Keratinocyte (primary cell): ENCODE measurements at regions not wholly inside any gene's neighbourhood (a gene's known extent, or its start where the extent isn't known, plus 50 kb on each side); places are given as distances from the start of the nearest gene placed in this dataset.

Experiments used
- DNase-seq: peaks from one replicate; pipeline ENCODE4 v3.0.0-alpha.2; 2011; ENCODE audit warnings: low read depth, missing footprints, low spot score
- FAIRE-seq: peaks from 2 replicates; lab custom pipeline; 2011; peaks lifted over from hg19 to GRCh38; lab: Jason Lieb, UNC
- H2AFZ ChIP-seq: 2 replicates; pipeline ENCODE4 v1.6.0; 2012; ENCODE audit warnings: low read length, control low read depth, inconsistent platforms; ENCODE audit not compliant: control insufficient read depth
- H3K27ac ChIP-seq: 2 replicates; pipeline ENCODE4 v1.5.1; 2011; ENCODE audit warnings: low read length; ENCODE audit not compliant: control insufficient read depth, insufficient read depth
- H3K27me3 ChIP-seq: 3 replicates; pipeline ENCODE4 v1.6.0; 2011; ENCODE audit warnings: low read length; ENCODE audit not compliant: control insufficient read depth, insufficient read depth; ENCODE audit errors: extremely low read depth
- H3K36me3 ChIP-seq, 2 experiments: 2 replicates in 1 of 2; 3 replicates in 1 of 2; pipeline ENCODE4 v1.5.1; 2011; ENCODE audit warnings: low read length in 2 of 2, mild to moderate bottlenecking in 1 of 2; ENCODE audit not compliant: control insufficient read depth in 2 of 2, insufficient read depth in 2 of 2; ENCODE audit errors: extremely low read depth in 1 of 2
- H3K4me1 ChIP-seq: 3 replicates; pipeline ENCODE4 v1.5.1; 2011; ENCODE audit warnings: low read length; ENCODE audit not compliant: control insufficient read depth, insufficient read depth; ENCODE audit errors: extremely low read depth
- H3K4me2 ChIP-seq: 3 replicates; pipeline ENCODE4 v1.6.0; 2011; ENCODE audit warnings: low read depth, low read length; ENCODE audit not compliant: control insufficient read depth, insufficient read depth; ENCODE audit errors: extremely low read depth
- H3K4me3 ChIP-seq, 3 experiments: fragments of 200-600 bp in 1 of 3; sonication (generic) in 1 of 3; 2 replicates in 2 of 3; 3 replicates in 1 of 3; pipeline ENCODE4 v1.5.1; 2011 to 2016; ENCODE audit warnings: low read length in 3 of 3, mild to moderate bottlenecking in 3 of 3, control low read depth in 2 of 3, inconsistent platforms in 1 of 3, low read depth in 1 of 3, mixed read lengths in 1 of 3, mixed run types in 1 of 3, moderate library complexity in 1 of 3; ENCODE audit not compliant: control insufficient read depth in 2 of 3, insufficient read depth in 2 of 3; ENCODE audit errors: extremely low read depth in 1 of 3
- H3K79me2 ChIP-seq: 2 replicates; pipeline ENCODE4 v1.6.0; 2012; ENCODE audit warnings: low read length; ENCODE audit not compliant: control insufficient read depth, insufficient read depth
- H3K9ac ChIP-seq: 3 replicates; pipeline ENCODE4 v1.6.0; 2011; ENCODE audit warnings: low read length; ENCODE audit not compliant: control insufficient read depth, insufficient read depth; ENCODE audit errors: extremely low read depth
- H3K9me1 ChIP-seq: 3 replicates; pipeline ENCODE4 v1.6.0; 2011; ENCODE audit warnings: low read length; ENCODE audit not compliant: control insufficient read depth, insufficient read depth; ENCODE audit errors: extremely low read depth
- H3K9me3 ChIP-seq: 2 replicates; pipeline ENCODE4 v1.5.1; 2012; ENCODE audit warnings: low read depth, low read length; ENCODE audit not compliant: control insufficient read depth
- H4K20me1 ChIP-seq: 3 replicates; pipeline ENCODE4 v1.6.0; 2011; ENCODE audit warnings: low read length; ENCODE audit not compliant: control insufficient read depth, insufficient read depth; ENCODE audit errors: extremely low read depth
- EZH2 ChIP-seq: IDR thresholded peaks from one replicate; pipeline ENCODE4 v1.6.1; 2012; ENCODE audit warnings: inconsistent platforms, mild to moderate bottlenecking, low read length, moderate library complexity
- dilution Hi-C: fragments of 300-500 bp; cut with MboI; formaldehyde crosslinking; loops from one replicate; pipeline ENCODE4 v1.7.0; 2020; ENCODE audit warnings: low sequenced_read_pairs; ENCODE audit not compliant: extremely low pct_ligation_motif_present
- TF ChIP-seq, protein P1 (sequence below), 3 experiments: IDR thresholded peaks in 1 of 3; conservative IDR thresholded peaks in 1 of 3; optimal IDR thresholded peaks in 1 of 3; 2 replicates in 2 of 3; 3 replicates in 1 of 3; pipeline versions ENCODE3 to v1.5.1; 2011; ENCODE audit warnings: low read length in 3 of 3, mild to moderate bottlenecking in 3 of 3, moderate library complexity in 2 of 3, control low read depth in 1 of 3, inconsistent platforms in 1 of 3; ENCODE audit not compliant: insufficient read depth in 2 of 3; ENCODE audit errors: extremely low read depth in 1 of 3

DNA sequence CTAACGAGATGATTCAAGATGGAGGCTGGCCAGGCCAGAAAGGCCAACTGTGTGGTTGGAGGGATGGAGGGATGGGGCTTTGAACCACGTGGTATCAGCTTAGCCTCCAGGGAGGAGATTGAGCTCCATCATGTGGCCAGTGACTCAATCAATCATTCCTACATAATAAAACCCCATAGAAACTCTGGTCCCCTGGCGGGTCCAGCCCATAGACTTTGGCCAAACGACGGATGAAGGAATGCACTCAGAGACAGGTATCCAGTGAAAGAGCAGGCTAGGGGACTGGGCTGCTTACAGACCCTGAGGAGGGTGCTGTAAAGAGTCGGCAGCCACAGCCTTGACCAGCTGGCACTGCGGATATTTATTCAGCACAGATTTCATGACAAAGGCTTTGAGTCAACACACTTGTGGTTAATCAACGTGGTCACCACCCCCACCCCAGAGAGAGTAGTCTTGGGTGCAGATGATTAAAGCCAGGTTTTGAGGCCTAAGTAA, 308.7 kb upstream of the TNRC6C start:
- Histone ChIP-seq H3K4me3 (no peak overlapping the region), H4K20me1 (no peaks in the 10 kb centered on the region), H3K4me2 (no peak overlapping the region), H3K36me3 (no peaks in the 10 kb centered on the region), H3K4me1 (no peaks in the 10 kb centered on the region), H3K9ac (no peak overlapping the region), H3K27ac (no peak overlapping the region), H3K79me2 (no peaks in the 10 kb centered on the region), H3K9me1 (no peaks in the 10 kb centered on the region), H3K9me3 (no peaks in the 10 kb centered on the region), H3K27me3 (peaks cover 22% of the 10 kb centered on the region), H2AFZ (no peak overlapping the region)
- no peak for TF ChIP-seq EZH2
- TF ChIP-seq, protein P1, sequence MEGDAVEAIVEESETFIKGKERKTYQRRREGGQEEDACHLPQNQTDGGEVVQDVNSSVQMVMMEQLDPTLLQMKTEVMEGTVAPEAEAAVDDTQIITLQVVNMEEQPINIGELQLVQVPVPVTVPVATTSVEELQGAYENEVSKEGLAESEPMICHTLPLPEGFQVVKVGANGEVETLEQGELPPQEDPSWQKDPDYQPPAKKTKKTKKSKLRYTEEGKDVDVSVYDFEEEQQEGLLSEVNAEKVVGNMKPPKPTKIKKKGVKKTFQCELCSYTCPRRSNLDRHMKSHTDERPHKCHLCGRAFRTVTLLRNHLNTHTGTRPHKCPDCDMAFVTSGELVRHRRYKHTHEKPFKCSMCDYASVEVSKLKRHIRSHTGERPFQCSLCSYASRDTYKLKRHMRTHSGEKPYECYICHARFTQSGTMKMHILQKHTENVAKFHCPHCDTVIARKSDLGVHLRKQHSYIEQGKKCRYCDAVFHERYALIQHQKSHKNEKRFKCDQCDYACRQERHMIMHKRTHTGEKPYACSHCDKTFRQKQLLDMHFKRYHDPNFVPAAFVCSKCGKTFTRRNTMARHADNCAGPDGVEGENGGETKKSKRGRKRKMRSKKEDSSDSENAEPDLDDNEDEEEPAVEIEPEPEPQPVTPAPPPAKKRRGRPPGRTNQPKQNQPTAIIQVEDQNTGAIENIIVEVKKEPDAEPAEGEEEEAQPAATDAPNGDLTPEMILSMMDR (optimal IDR thresholded peaks at IDR 0.05 in 1 of 3, IDR thresholded peaks at IDR 0.05 in 1 of 3, conservative IDR thresholded peaks at IDR 0.05 in 1 of 3; ENCODE audit: extremely low read depth in 1 of 3, insufficient read depth in 2 of 3, low read length in 3 of 3), result peak in 2 of 3 experiments; percentile 5 to 34
- dilution Hi-C loops, result loop anchor here (10.0 kb wide), 1 partner anchor 65 kb away; no protein-coding TSS in a partner anchor
- FAIRE-seq (no peak), DNase-seq (no peak)

DNA sequence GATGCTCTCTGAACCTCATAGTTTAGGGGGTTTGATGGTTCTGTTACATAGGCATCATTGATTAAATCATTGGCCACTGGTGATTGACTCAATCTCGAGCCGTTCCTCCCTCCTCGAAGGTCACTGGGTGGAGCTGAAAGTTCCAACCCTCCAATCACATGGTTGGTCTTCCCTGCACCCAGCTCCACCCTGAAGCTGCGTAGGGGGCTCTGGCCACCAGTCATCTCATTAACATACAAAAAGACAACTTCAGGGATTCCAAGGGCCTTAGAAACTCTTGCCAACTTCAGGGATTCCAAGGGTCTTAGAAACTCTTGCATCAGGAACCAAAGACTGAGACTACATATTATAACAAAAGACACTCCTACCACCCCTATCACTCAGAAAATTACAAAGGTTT, 306.5 kb upstream of the TNRC6C start:
- no peak overlapping the region for H3K4me3 ChIP-seq
- H3K27me3 ChIP-seq, result peaks cover 22% of the 10 kb centered on the region
- no peaks in the 10 kb centered on the region for H3K9me3 ChIP-seq
- FAIRE-seq, result no peak
- no peaks in the 10 kb centered on the region for H3K4me1 ChIP-seq
- H3K36me3 ChIP-seq, result no peaks in the 10 kb centered on the region
- H3K4me2 ChIP-seq, result no peak overlapping the region
- no peak for TF ChIP-seq EZH2
- TF ChIP-seq, protein P1 (optimal IDR thresholded peaks at IDR 0.05 in 1 of 3, IDR thresholded peaks at IDR 0.05 in 1 of 3, conservative IDR thresholded peaks at IDR 0.05 in 1 of 3; ENCODE audit: extremely low read depth in 1 of 3, insufficient read depth in 2 of 3, low read length in 3 of 3), result no peak
- H3K9me1 ChIP-seq, result no peaks in the 10 kb centered on the region
- dilution Hi-C loops, result loop anchor here (10.0 kb wide), 1 partner anchor 63 kb away; no protein-coding TSS in a partner anchor
- H3K9ac ChIP-seq, result no peak overlapping the region
- H4K20me1 ChIP-seq, result no peaks in the 10 kb centered on the region
- H3K79me2 ChIP-seq, result no peaks in the 10 kb centered on the region
- no peak overlapping the region for H2AFZ ChIP-seq
- no peak overlapping the region for H3K27ac ChIP-seq
- no peak for DNase-seq
